ENCODE measurements at regions not wholly inside any gene's neighbourhood (a gene's known extent, or its start where the extent isn't known, plus 50 kb on each side); places are given as distances from the start of the nearest gene placed in this dataset.

GRCh38 chr9:88721495-88722279 lies 186.7 kb downstream of the NXNL2 start:
- no peak overlapping the region for H3K4me3 ChIP-seq (ENCODE audit: low read depth in 1 of 3, low read length in 3 of 3)
- H3K9me3 ChIP-seq (ENCODE audit: control insufficient read depth in 4 of 4, low read length in 3 of 4), result no peaks in the 10 kb centered on the region
- no peaks in the 10 kb centered on the region for H3K4me1 ChIP-seq (ENCODE audit: control insufficient read depth in 4 of 4, insufficient read depth in 4 of 4, low read length in 3 of 4)
- no peak for TF ChIP-seq EGR1 (IDR thresholded peaks at IDR 0.05; ENCODE audit: low read depth in 2 of 2)
- TF ChIP-seq RXRA (IDR thresholded peaks at IDR 0.05), result no peak
- TF ChIP-seq MAX (IDR thresholded peaks at IDR 0.05), result no peak
- no peak for TF ChIP-seq SP1 (IDR thresholded peaks at IDR 0.05)
- TF ChIP-seq FOXA2 (IDR thresholded peaks at IDR 0.05), result no peak
- H3K27ac ChIP-seq (ENCODE audit: low read depth in 1 of 2, low read length in 2 of 2), result no peak overlapping the region
- WGBS, result 96% methylated on average over 1 of the region's 1 CpG
- H3K27me3 ChIP-seq (ENCODE audit: control insufficient read depth in 4 of 4, insufficient read depth in 4 of 4, low read length in 3 of 4), result peaks cover 0 to 5% (median 0%) of the 10 kb centered on the region in 4 donors
- no peak overlapping the region for H3K9ac ChIP-seq (ENCODE audit: low read depth in 1 of 2, low read length in 2 of 2)
- DNase-seq (ENCODE audit: low spot score), result no peak
- H3K36me3 ChIP-seq (ENCODE audit: control insufficient read depth in 4 of 4, insufficient read depth in 3 of 4, low read depth in 1 of 4, low read length in 3 of 4), result no peaks in the 10 kb centered on the region

- no peak for DNase-seq (ENCODE audit: low spot score)
- WGBS, result 79% methylated on average over 2 of the region's 2 CpGs
- Histone ChIP-seq H3K9me3 (ENCODE audit: control insufficient read depth in 4 of 4, low read length in 3 of 4) (no peaks in the 10 kb centered on the region), H3K4me3 (ENCODE audit: low read depth in 1 of 3, low read length in 3 of 3) (no peak overlapping the region), H3K36me3 (ENCODE audit: control insufficient read depth in 4 of 4, insufficient read depth in 3 of 4, low read depth in 1 of 4, low read length in 3 of 4) (no peaks in the 10 kb centered on the region), H3K9ac (ENCODE audit: low read depth in 1 of 2, low read length in 2 of 2) (no peak overlapping the region), H3K27ac (ENCODE audit: low read depth in 1 of 2, low read length in 2 of 2) (no peak overlapping the region), H3K4me1 (ENCODE audit: control insufficient read depth in 4 of 4, insufficient read depth in 4 of 4, low read length in 3 of 4) (no peaks in the 10 kb centered on the region), H3K27me3 (ENCODE audit: control insufficient read depth in 4 of 4, insufficient read depth in 4 of 4, low read length in 3 of 4) (peaks cover 0 to 9% (median 0%) of the 10 kb centered on the region in 4 donors)
- TF ChIP-seq EGR1 (IDR thresholded peaks at IDR 0.05; ENCODE audit: low read depth in 2 of 2) (no peak), RAD21 (IDR thresholded peaks at IDR 0.05) (peak; percentile 38 to 56)
These were observed 187.8 kb downstream of the NXNL2 start for GRCh38 chr9:88722753-88723152.

GRCh38 chr9:88723751-88724150 lies 188.8 kb downstream of the NXNL2 start:
- no peaks in the 10 kb centered on the region for H3K9me3 ChIP-seq (ENCODE audit: control insufficient read depth in 4 of 4, low read length in 3 of 4)
- TF ChIP-seq HNF4G (IDR thresholded peaks at IDR 0.05) (no peak), EGR1 (IDR thresholded peaks at IDR 0.05; ENCODE audit: low read depth in 2 of 2) (no peak), SP1 (IDR thresholded peaks at IDR 0.05) (no peak), CTCF (IDR thresholded peaks at IDR 0.05; ENCODE audit: low read depth, low read length, missing input control) (no peak), REST (IDR thresholded peaks at IDR 0.05) (no peak), TAF1 (conservative IDR thresholded peaks at IDR 0.05) (no peak), JUND (IDR thresholded peaks at IDR 0.05) (no peak), FOXA1 (IDR thresholded peaks at IDR 0.05) (no peak), GABPA (IDR thresholded peaks at IDR 0.05 in 1 of 2, conservative IDR thresholded peaks at IDR 0.05 in 1 of 2) (no peak), RAD21 (IDR thresholded peaks at IDR 0.05) (no peak), FOXA2 (IDR thresholded peaks at IDR 0.05) (no peak)
- H3K27me3 ChIP-seq (ENCODE audit: control insufficient read depth in 4 of 4, insufficient read depth in 4 of 4, low read length in 3 of 4), result peaks cover 0 to 9% (median 0%) of the 10 kb centered on the region in 4 donors
- no peak overlapping the region for H3K27ac ChIP-seq (ENCODE audit: low read depth in 1 of 2, low read length in 2 of 2)
- no peaks in the 10 kb centered on the region for H3K36me3 ChIP-seq (ENCODE audit: control insufficient read depth in 4 of 4, insufficient read depth in 3 of 4, low read depth in 1 of 4, low read length in 3 of 4)
- H3K9ac ChIP-seq (ENCODE audit: low read depth in 1 of 2, low read length in 2 of 2), result no peak overlapping the region
- no peak for DNase-seq (ENCODE audit: low spot score)
- H3K4me3 ChIP-seq (ENCODE audit: low read depth in 1 of 3, low read length in 3 of 3), result no peak overlapping the region
- no peaks in the 10 kb centered on the region for H3K4me1 ChIP-seq (ENCODE audit: control insufficient read depth in 4 of 4, insufficient read depth in 4 of 4, low read length in 3 of 4)

Data from liver (tissue), 8 donors.